ENCODE measurements at regions not wholly inside any gene's neighbourhood (a gene's known extent, or its start where the extent isn't known, plus 50 kb on each side); places are given as distances from the start of the nearest gene placed in this dataset.
"Not testable (repeated sequence)": the region's sequence is repeated elsewhere in the genome, so short reads cannot be mapped to it uniquely, and the experiment has no call there.

GRCh38 chr18:38690626-38691025, 1125.0 kb upstream of the CELF4 start:
- H3K36me3 Mint-ChIP-seq (ENCODE audit: low read depth): no peaks in the 10 kb centered on the region
- DNase-seq (ENCODE audit: low spot score): no peak
- no peaks in the 10 kb centered on the region for H3K27me3 Mint-ChIP-seq (ENCODE audit: insufficient read depth)
- intact Hi-C loops (cut with micrococcal nuclease): no loop called here
- H3K9me3 Mint-ChIP-seq: no peaks in the 10 kb centered on the region
- no peak overlapping the region for H3K4me3 Mint-ChIP-seq
- no peaks in the 10 kb centered on the region for H3K4me1 Mint-ChIP-seq (ENCODE audit: low read depth)
- H3K27ac Mint-ChIP-seq: no peak overlapping the region

GRCh38 chr18:38688416-38688815, 1122.8 kb upstream of the CELF4 start:
- Mint-ChIP-seq H3K36me3 (ENCODE audit: low read depth) (no peaks in the 10 kb centered on the region), H3K27ac (no peak overlapping the region), H3K4me3 (no peak overlapping the region), H3K4me1 (ENCODE audit: low read depth) (no peaks in the 10 kb centered on the region), H3K9me3 (no peaks in the 10 kb centered on the region), H3K27me3 (ENCODE audit: insufficient read depth) (no peaks in the 10 kb centered on the region)
- intact Hi-C loops (cut with micrococcal nuclease): no loop called here
- no peak for DNase-seq (ENCODE audit: low spot score)

- intact Hi-C loops (cut with micrococcal nuclease): no loop called here
- Mint-ChIP-seq H3K36me3 (ENCODE audit: low read depth) (no peaks in the 10 kb centered on the region), H3K4me1 (ENCODE audit: low read depth) (no peaks in the 10 kb centered on the region), H3K9me3 (peaks cover 4% of the 10 kb centered on the region), H3K4me3 (no peak overlapping the region), H3K27ac (no peak overlapping the region), H3K27me3 (ENCODE audit: insufficient read depth) (no peaks in the 10 kb centered on the region)
- DNase-seq (ENCODE audit: low spot score): no peak
Measured at GRCh38 chr18:38670486-38670885, 1104.9 kb upstream of the CELF4 start.

DNA sequence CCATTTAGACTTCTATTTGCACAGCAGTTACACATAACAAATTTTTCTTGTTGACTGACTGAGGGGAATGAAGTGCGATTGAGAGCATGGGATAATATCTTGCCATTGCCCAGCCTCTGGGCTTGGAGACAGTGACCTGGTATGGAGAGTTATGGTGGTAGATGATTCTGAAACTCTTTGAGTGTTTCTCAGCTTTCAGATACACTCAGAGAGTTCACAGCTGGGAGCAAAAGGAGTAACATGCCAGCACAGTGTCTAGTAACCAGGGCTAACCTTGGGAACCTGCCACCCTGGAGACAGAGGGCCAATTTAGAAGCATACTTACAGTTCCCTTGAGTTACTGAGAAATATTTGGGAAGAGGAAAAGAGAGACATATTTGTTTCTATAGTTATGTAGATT, 1099.3 kb upstream of the CELF4 start:
- H3K9me3 Mint-ChIP-seq: no peaks in the 10 kb centered on the region
- no peaks in the 10 kb centered on the region for H3K4me1 Mint-ChIP-seq (ENCODE audit: low read depth)
- no peaks in the 10 kb centered on the region for H3K27me3 Mint-ChIP-seq (ENCODE audit: insufficient read depth)
- no peak overlapping the region for H3K4me3 Mint-ChIP-seq
- H3K27ac Mint-ChIP-seq: no peak overlapping the region
- intact Hi-C loops (cut with micrococcal nuclease): no loop called here
- H3K36me3 Mint-ChIP-seq (ENCODE audit: low read depth): no peaks in the 10 kb centered on the region
- DNase-seq (ENCODE audit: low spot score): no peak

DNA sequence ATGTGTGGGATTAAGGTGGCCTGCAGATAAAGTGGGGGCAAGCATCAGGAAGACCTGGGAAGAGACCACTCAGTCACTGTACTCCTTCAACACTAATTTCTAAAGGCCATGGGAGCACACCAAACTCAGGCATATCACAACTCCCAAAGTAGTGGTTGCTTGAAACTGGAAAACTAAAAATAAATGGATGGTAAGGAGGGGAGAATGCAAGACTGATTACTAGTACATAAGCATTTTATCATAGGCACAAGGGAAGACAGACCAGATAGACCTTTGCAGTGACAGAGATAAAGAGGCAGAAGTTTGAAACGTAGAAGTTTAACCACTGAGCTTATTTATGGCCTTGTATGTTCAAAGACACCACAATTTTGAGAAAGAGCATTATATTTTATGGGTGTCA, 1098.1 kb upstream of the CELF4 start:
- H3K27me3 Mint-ChIP-seq (ENCODE audit: insufficient read depth): no peaks in the 10 kb centered on the region
- no peaks in the 10 kb centered on the region for H3K4me1 Mint-ChIP-seq (ENCODE audit: low read depth)
- no peak overlapping the region for H3K4me3 Mint-ChIP-seq
- intact Hi-C loops (cut with micrococcal nuclease): no loop called here
- H3K36me3 Mint-ChIP-seq (ENCODE audit: low read depth): no peaks in the 10 kb centered on the region
- DNase-seq (ENCODE audit: low spot score): no peak
- H3K27ac Mint-ChIP-seq: no peak overlapping the region
- H3K9me3 Mint-ChIP-seq: no peaks in the 10 kb centered on the region

GRCh38 chr18:38663270-38663669, 1097.7 kb upstream of the CELF4 start:
- Mint-ChIP-seq H3K4me3 (no peak overlapping the region), H3K36me3 (ENCODE audit: low read depth) (no peaks in the 10 kb centered on the region), H3K27ac (no peak overlapping the region), H3K9me3 (no peaks in the 10 kb centered on the region), H3K27me3 (ENCODE audit: insufficient read depth) (no peaks in the 10 kb centered on the region), H3K4me1 (ENCODE audit: low read depth) (no peaks in the 10 kb centered on the region)
- DNase-seq (ENCODE audit: low spot score): no peak
- intact Hi-C loops (cut with micrococcal nuclease): no loop called here

DNA sequence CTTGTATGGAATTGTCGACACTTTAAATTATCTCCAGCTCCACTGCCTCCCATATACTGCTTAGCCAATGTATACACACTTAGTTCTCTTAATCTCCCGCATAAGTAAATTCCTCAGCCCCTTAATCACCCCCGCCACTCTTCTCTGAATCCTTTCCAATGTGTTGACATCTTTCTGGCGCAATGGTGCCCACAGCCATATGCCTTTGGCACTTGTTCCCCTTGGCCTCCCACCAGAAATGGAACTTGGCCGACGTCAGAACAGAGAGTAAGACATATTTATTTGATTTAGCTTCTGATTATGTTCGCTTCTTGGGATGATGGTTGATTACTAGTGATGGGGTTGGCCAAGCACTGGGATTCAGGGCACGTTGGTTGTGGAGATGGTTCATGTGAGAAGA, 1089.3 kb upstream of the CELF4 start:
- no peak overlapping the region for H3K27ac Mint-ChIP-seq
- no peaks in the 10 kb centered on the region for H3K4me1 Mint-ChIP-seq (ENCODE audit: low read depth)
- intact Hi-C loops (cut with micrococcal nuclease): no loop called here
- DNase-seq (ENCODE audit: low spot score): no peak
- no peaks in the 10 kb centered on the region for H3K27me3 Mint-ChIP-seq (ENCODE audit: insufficient read depth)
- H3K36me3 Mint-ChIP-seq (ENCODE audit: low read depth): no peaks in the 10 kb centered on the region
- no peak overlapping the region for H3K4me3 Mint-ChIP-seq
- H3K9me3 Mint-ChIP-seq: no peaks in the 10 kb centered on the region

GRCh38 chr18:38651736-38652135, 1086.1 kb upstream of the CELF4 start:
- Mint-ChIP-seq H3K4me3 (no peak overlapping the region), H3K9me3 (no peaks in the 10 kb centered on the region), H3K27me3 (ENCODE audit: insufficient read depth) (no peaks in the 10 kb centered on the region), H3K36me3 (ENCODE audit: low read depth) (no peaks in the 10 kb centered on the region), H3K4me1 (ENCODE audit: low read depth) (no peaks in the 10 kb centered on the region), H3K27ac (no peak overlapping the region)
- no peak for DNase-seq (ENCODE audit: low spot score)
- intact Hi-C loops (cut with micrococcal nuclease): no loop called here

GRCh38 chr18:38648179-38648578, 1082.6 kb upstream of the CELF4 start:
- no peak for DNase-seq (ENCODE audit: low spot score)
- Mint-ChIP-seq H3K9me3 (no peaks in the 10 kb centered on the region), H3K4me1 (ENCODE audit: low read depth) (no peaks in the 10 kb centered on the region), H3K36me3 (ENCODE audit: low read depth) (no peaks in the 10 kb centered on the region), H3K27me3 (ENCODE audit: insufficient read depth) (no peaks in the 10 kb centered on the region), H3K4me3 (no peak overlapping the region), H3K27ac (no peak overlapping the region)
- intact Hi-C loops (cut with micrococcal nuclease): no loop called here

GRCh38 chr18:38646296-38646695, 1080.7 kb upstream of the CELF4 start:
- H3K4me1 Mint-ChIP-seq (ENCODE audit: low read depth): no peaks in the 10 kb centered on the region
- no peaks in the 10 kb centered on the region for H3K9me3 Mint-ChIP-seq
- no peak overlapping the region for H3K27ac Mint-ChIP-seq
- no peaks in the 10 kb centered on the region for H3K27me3 Mint-ChIP-seq (ENCODE audit: insufficient read depth)
- intact Hi-C loops (cut with micrococcal nuclease): no loop called here
- no peaks in the 10 kb centered on the region for H3K36me3 Mint-ChIP-seq (ENCODE audit: low read depth)
- no peak for DNase-seq (ENCODE audit: low spot score)
- no peak overlapping the region for H3K4me3 Mint-ChIP-seq

- DNase-seq (ENCODE audit: low spot score): no peak
Measured at GRCh38 chr18:38644875-38645641, 1079.5 kb upstream of the CELF4 start.

DNA sequence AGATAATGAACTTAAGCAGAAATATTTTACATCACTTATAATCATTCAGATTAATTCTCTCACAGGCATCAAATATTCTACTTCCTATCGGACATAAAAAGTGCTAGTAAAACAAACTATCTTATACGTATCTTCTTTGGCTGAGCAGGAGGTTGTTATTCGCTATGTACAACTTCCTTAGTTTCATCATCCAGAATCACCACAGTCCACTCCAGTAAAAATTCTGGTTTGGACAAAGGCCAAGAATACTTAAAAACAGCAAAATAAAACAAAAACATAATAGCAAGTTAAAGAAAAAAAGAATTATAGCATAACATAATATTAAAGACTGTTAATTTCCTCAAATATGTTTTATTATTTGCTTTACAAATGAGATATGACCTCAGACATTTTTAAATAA, 1077.1 kb upstream of the CELF4 start:
- H3K27ac Mint-ChIP-seq: no peak overlapping the region
- no peaks in the 10 kb centered on the region for H3K36me3 Mint-ChIP-seq (ENCODE audit: low read depth)
- intact Hi-C loops (cut with micrococcal nuclease): no loop called here
- H3K9me3 Mint-ChIP-seq: peaks cover 8% of the 10 kb centered on the region
- no peak for DNase-seq (ENCODE audit: low spot score)
- H3K4me1 Mint-ChIP-seq (ENCODE audit: low read depth): no peaks in the 10 kb centered on the region
- H3K27me3 Mint-ChIP-seq (ENCODE audit: insufficient read depth): no peaks in the 10 kb centered on the region
- no peak overlapping the region for H3K4me3 Mint-ChIP-seq

More at GRCh38 chr18:38644875-38645641, 1079.5 kb upstream of the CELF4 start:
- H3K4me1 Mint-ChIP-seq (ENCODE audit: low read depth): no peaks in the 10 kb centered on the region
- no peak overlapping the region for H3K27ac Mint-ChIP-seq
- no peaks in the 10 kb centered on the region for H3K27me3 Mint-ChIP-seq (ENCODE audit: insufficient read depth)
- no peaks in the 10 kb centered on the region for H3K9me3 Mint-ChIP-seq
- H3K36me3 Mint-ChIP-seq (ENCODE audit: low read depth): no peaks in the 10 kb centered on the region
- intact Hi-C loops (cut with micrococcal nuclease): no loop called here
- no peak overlapping the region for H3K4me3 Mint-ChIP-seq

DNA sequence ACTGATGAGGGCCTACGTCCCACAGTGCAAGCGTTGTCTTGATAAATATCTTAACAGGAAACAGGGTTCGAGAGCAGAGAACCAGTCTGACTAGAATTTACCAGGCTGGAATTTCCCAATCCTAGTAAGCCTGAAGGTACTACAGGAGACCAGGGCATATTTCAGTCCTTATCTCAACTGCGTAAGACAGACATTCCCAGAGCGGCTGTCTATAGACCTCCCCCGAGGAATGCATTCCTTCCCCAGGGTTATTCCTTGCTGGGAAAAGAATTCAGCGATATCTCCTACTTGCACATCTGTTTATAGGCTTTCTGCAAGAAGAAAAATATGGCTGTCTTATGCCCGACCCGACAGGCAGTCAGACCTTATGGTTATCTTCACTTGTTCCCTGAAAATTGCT, 1074.1 kb upstream of the CELF4 start:
- H3K36me3 Mint-ChIP-seq (ENCODE audit: low read depth); H3K27me3 Mint-ChIP-seq (ENCODE audit: insufficient read depth); H3K27ac Mint-ChIP-seq; H3K4me1 Mint-ChIP-seq (ENCODE audit: low read depth); intact Hi-C loops (cut with micrococcal nuclease); DNase-seq (ENCODE audit: low spot score); H3K4me3 Mint-ChIP-seq: not testable (repeated sequence)
- peaks cover 13% of the 10 kb centered on the region for H3K9me3 Mint-ChIP-seq

Measured in activated T-helper 1 cell treated with anti-CD3 and anti-CD28 coated beads, Interleukin-12 subunit alpha, Interleukin-12 subunit beta, Interleukin-2, Interleukin-4 antibody, amounts not matched to agents 30 ng/mL and 10 ng/mL and 1 ng/mL, durations not matched to agents 14 hours and 24 hours and 36 hours (primary cell).